SK-N-SH (cell line): ENCODE measurements at regions not wholly inside any gene's neighbourhood (a gene's known extent, or its start where the extent isn't known, plus 50 kb on each side); places are given as distances from the start of the nearest gene placed in this dataset.

Source experiments
- POLR2AphosphoS5 ChIP-seq: IDR thresholded peaks from 2 replicates; pipeline ENCODE4 v1.6.1; 2012; ENCODE audit warnings: low read depth, low read length
- RFX5 ChIP-seq: IDR thresholded peaks from 2 replicates; pipeline ENCODE4 v1.6.1; 2012; ENCODE audit warnings: mild to moderate bottlenecking, improper control_type of control experiment, low read length
- SMC3 ChIP-seq: IDR thresholded peaks from 2 replicates; pipeline ENCODE4 v1.6.1; 2012; ENCODE audit warnings: low read depth, low read length, improper control_type of control experiment
- TF ChIP-seq, protein P1 (sequence below): fragments of 200-600 bp; sonication (generic); IDR thresholded peaks from 2 replicates; pipeline ENCODE4 v1.6.1; 2017; ENCODE audit warnings: antibody characterized with exemption, mild to moderate bottlenecking, moderate library complexity
- TF ChIP-seq, protein P2 (sequence below): IDR thresholded peaks from 2 replicates; pipeline ENCODE4 v1.6.1; 2012; ENCODE audit warnings: mild to moderate bottlenecking, low read depth, low read length, moderate library complexity

GRCh38 chr6:85983032-85983659, 340.5 kb upstream of the SYNCRIP start:
- TF ChIP-seq, protein P1, sequence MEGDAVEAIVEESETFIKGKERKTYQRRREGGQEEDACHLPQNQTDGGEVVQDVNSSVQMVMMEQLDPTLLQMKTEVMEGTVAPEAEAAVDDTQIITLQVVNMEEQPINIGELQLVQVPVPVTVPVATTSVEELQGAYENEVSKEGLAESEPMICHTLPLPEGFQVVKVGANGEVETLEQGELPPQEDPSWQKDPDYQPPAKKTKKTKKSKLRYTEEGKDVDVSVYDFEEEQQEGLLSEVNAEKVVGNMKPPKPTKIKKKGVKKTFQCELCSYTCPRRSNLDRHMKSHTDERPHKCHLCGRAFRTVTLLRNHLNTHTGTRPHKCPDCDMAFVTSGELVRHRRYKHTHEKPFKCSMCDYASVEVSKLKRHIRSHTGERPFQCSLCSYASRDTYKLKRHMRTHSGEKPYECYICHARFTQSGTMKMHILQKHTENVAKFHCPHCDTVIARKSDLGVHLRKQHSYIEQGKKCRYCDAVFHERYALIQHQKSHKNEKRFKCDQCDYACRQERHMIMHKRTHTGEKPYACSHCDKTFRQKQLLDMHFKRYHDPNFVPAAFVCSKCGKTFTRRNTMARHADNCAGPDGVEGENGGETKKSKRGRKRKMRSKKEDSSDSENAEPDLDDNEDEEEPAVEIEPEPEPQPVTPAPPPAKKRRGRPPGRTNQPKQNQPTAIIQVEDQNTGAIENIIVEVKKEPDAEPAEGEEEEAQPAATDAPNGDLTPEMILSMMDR = no peak
- TF ChIP-seq RFX5 (no peak), SMC3 (no peak), POLR2AphosphoS5 (no peak)
- TF ChIP-seq, protein P2, sequence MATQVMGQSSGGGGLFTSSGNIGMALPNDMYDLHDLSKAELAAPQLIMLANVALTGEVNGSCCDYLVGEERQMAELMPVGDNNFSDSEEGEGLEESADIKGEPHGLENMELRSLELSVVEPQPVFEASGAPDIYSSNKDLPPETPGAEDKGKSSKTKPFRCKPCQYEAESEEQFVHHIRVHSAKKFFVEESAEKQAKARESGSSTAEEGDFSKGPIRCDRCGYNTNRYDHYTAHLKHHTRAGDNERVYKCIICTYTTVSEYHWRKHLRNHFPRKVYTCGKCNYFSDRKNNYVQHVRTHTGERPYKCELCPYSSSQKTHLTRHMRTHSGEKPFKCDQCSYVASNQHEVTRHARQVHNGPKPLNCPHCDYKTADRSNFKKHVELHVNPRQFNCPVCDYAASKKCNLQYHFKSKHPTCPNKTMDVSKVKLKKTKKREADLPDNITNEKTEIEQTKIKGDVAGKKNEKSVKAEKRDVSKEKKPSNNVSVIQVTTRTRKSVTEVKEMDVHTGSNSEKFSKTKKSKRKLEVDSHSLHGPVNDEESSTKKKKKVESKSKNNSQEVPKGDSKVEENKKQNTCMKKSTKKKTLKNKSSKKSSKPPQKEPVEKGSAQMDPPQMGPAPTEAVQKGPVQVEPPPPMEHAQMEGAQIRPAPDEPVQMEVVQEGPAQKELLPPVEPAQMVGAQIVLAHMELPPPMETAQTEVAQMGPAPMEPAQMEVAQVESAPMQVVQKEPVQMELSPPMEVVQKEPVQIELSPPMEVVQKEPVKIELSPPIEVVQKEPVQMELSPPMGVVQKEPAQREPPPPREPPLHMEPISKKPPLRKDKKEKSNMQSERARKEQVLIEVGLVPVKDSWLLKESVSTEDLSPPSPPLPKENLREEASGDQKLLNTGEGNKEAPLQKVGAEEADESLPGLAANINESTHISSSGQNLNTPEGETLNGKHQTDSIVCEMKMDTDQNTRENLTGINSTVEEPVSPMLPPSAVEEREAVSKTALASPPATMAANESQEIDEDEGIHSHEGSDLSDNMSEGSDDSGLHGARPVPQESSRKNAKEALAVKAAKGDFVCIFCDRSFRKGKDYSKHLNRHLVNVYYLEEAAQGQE = no peak
